ENCODE measurements at regions not wholly inside any gene's neighbourhood (a gene's known extent, or its start where the extent isn't known, plus 50 kb on each side); places are given as distances from the start of the nearest gene placed in this dataset.

DNA sequence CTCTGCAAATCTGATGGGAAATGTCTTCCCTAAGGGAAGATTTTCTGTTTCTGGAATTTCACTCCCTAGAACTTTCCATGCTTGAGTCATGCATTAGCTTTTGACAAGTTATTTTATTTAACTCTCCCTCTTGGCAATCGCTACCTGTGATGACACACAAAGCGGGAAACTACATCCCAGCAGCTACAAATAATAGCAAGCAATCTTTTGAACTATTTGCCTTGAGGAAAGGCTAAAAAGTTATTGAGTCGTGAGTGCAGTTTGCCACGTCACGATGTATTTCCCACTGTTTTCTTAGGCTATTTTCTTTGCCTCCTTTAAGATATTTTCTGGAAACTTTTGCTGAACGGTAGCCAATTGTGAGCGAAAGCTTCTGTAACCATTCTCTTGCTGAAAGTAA is 353.3 kb upstream of the HTR2A start:
- H3K27me3 ChIP-seq (ENCODE audit: control insufficient read depth in 4 of 4, insufficient read depth in 4 of 4, low read length in 3 of 4): no peaks in the 10 kb centered on the region
- no peaks in the 10 kb centered on the region for H3K36me3 ChIP-seq (ENCODE audit: control insufficient read depth in 4 of 4, insufficient read depth in 3 of 4, low read depth in 1 of 4, low read length in 3 of 4)
- 91% methylated on average over 7 of the region's 7 CpGs for WGBS
- H3K9ac ChIP-seq (ENCODE audit: low read depth in 1 of 2, low read length in 2 of 2): no peak overlapping the region
- no peak for TF ChIP-seq SP1 (IDR thresholded peaks at IDR 0.05)
- TF ChIP-seq EGR1 (IDR thresholded peaks at IDR 0.05; ENCODE audit: low read depth in 2 of 2): no peak
- TF ChIP-seq, protein P1, sequence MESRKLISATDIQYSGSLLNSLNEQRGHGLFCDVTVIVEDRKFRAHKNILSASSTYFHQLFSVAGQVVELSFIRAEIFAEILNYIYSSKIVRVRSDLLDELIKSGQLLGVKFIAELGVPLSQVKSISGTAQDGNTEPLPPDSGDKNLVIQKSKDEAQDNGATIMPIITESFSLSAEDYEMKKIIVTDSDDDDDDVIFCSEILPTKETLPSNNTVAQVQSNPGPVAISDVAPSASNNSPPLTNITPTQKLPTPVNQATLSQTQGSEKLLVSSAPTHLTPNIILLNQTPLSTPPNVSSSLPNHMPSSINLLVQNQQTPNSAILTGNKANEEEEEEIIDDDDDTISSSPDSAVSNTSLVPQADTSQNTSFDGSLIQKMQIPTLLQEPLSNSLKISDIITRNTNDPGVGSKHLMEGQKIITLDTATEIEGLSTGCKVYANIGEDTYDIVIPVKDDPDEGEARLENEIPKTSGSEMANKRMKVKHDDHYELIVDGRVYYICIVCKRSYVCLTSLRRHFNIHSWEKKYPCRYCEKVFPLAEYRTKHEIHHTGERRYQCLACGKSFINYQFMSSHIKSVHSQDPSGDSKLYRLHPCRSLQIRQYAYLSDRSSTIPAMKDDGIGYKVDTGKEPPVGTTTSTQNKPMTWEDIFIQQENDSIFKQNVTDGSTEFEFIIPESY (IDR thresholded peaks at IDR 0.05): no peak
- TF ChIP-seq, protein P2, sequence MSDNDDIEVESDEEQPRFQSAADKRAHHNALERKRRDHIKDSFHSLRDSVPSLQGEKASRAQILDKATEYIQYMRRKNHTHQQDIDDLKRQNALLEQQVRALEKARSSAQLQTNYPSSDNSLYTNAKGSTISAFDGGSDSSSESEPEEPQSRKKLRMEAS (IDR thresholded peaks at IDR 0.05): no peak
- TF ChIP-seq, protein P3, sequence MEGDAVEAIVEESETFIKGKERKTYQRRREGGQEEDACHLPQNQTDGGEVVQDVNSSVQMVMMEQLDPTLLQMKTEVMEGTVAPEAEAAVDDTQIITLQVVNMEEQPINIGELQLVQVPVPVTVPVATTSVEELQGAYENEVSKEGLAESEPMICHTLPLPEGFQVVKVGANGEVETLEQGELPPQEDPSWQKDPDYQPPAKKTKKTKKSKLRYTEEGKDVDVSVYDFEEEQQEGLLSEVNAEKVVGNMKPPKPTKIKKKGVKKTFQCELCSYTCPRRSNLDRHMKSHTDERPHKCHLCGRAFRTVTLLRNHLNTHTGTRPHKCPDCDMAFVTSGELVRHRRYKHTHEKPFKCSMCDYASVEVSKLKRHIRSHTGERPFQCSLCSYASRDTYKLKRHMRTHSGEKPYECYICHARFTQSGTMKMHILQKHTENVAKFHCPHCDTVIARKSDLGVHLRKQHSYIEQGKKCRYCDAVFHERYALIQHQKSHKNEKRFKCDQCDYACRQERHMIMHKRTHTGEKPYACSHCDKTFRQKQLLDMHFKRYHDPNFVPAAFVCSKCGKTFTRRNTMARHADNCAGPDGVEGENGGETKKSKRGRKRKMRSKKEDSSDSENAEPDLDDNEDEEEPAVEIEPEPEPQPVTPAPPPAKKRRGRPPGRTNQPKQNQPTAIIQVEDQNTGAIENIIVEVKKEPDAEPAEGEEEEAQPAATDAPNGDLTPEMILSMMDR (IDR thresholded peaks at IDR 0.05; ENCODE audit: low read depth, low read length, missing input control): no peak
- no peak for TF ChIP-seq GABPA (IDR thresholded peaks at IDR 0.05 in 1 of 2, conservative IDR thresholded peaks at IDR 0.05 in 1 of 2)
- no peak overlapping the region for H3K4me3 ChIP-seq (ENCODE audit: low read depth in 1 of 3, low read length in 3 of 3)
- no peak overlapping the region for H3K27ac ChIP-seq (ENCODE audit: low read depth in 1 of 2, low read length in 2 of 2)
- no peaks in the 10 kb centered on the region for H3K4me1 ChIP-seq (ENCODE audit: control insufficient read depth in 4 of 4, insufficient read depth in 4 of 4, low read length in 3 of 4)
- no peak for DNase-seq (ENCODE audit: low spot score)
- no peaks in the 10 kb centered on the region for H3K9me3 ChIP-seq (ENCODE audit: control insufficient read depth in 4 of 4, low read length in 3 of 4)

DNA sequence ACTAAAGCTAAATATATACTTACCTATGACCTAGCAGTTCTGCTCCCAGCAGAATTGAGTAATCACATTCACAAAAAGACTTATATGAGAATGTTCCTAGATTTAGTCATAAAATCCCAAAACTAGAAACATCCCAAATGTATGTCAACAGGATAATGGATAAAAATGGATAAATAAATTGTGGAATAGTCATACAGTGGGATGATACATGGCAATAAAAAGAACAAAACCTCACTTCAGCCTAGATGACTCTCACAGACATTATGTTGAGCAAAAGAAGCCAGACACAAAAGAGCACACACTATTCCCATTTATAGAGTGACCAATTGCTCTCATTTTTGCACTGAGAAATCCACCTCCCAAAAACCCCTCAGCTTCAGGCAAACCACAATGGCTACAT is 352.4 kb upstream of the HTR2A start:
- Histone ChIP-seq H3K27ac (ENCODE audit: low read depth in 1 of 2, low read length in 2 of 2) (no peak overlapping the region), H3K4me1 (ENCODE audit: control insufficient read depth in 4 of 4, insufficient read depth in 4 of 4, low read length in 3 of 4) (no peaks in the 10 kb centered on the region), H3K9me3 (ENCODE audit: control insufficient read depth in 4 of 4, low read length in 3 of 4) (no peaks in the 10 kb centered on the region), H3K4me3 (ENCODE audit: low read depth in 1 of 3, low read length in 3 of 3) (no peak overlapping the region), H3K27me3 (ENCODE audit: control insufficient read depth in 4 of 4, insufficient read depth in 4 of 4, low read length in 3 of 4) (no peaks in the 10 kb centered on the region), H3K36me3 (ENCODE audit: control insufficient read depth in 4 of 4, insufficient read depth in 3 of 4, low read depth in 1 of 4, low read length in 3 of 4) (no peaks in the 10 kb centered on the region), H3K9ac (ENCODE audit: low read depth in 1 of 2, low read length in 2 of 2) (no peak overlapping the region)
- no peak for DNase-seq (ENCODE audit: low spot score)
- no peak for TF ChIP-seq FOXA1 (IDR thresholded peaks at IDR 0.05)
- TF ChIP-seq RAD21 (IDR thresholded peaks at IDR 0.05): no peak
- no peak for TF ChIP-seq YY1 (IDR thresholded peaks at IDR 0.05)
- TF ChIP-seq, protein P3 (IDR thresholded peaks at IDR 0.05; ENCODE audit: low read depth, low read length, missing input control): no peak
- TF ChIP-seq, protein P4, sequence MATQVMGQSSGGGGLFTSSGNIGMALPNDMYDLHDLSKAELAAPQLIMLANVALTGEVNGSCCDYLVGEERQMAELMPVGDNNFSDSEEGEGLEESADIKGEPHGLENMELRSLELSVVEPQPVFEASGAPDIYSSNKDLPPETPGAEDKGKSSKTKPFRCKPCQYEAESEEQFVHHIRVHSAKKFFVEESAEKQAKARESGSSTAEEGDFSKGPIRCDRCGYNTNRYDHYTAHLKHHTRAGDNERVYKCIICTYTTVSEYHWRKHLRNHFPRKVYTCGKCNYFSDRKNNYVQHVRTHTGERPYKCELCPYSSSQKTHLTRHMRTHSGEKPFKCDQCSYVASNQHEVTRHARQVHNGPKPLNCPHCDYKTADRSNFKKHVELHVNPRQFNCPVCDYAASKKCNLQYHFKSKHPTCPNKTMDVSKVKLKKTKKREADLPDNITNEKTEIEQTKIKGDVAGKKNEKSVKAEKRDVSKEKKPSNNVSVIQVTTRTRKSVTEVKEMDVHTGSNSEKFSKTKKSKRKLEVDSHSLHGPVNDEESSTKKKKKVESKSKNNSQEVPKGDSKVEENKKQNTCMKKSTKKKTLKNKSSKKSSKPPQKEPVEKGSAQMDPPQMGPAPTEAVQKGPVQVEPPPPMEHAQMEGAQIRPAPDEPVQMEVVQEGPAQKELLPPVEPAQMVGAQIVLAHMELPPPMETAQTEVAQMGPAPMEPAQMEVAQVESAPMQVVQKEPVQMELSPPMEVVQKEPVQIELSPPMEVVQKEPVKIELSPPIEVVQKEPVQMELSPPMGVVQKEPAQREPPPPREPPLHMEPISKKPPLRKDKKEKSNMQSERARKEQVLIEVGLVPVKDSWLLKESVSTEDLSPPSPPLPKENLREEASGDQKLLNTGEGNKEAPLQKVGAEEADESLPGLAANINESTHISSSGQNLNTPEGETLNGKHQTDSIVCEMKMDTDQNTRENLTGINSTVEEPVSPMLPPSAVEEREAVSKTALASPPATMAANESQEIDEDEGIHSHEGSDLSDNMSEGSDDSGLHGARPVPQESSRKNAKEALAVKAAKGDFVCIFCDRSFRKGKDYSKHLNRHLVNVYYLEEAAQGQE (IDR thresholded peaks at IDR 0.05): no peak
- no peak for TF ChIP-seq TAF1 (conservative IDR thresholded peaks at IDR 0.05)
- no peak for TF ChIP-seq EGR1 (IDR thresholded peaks at IDR 0.05; ENCODE audit: low read depth in 2 of 2)
- no peak for TF ChIP-seq NR2F2 (IDR thresholded peaks at IDR 0.05)
- TF ChIP-seq, protein P2 (IDR thresholded peaks at IDR 0.05): no peak
- no peak for TF ChIP-seq HNF4A (conservative IDR thresholded peaks at IDR 0.05)
- no peak for TF ChIP-seq RXRA (IDR thresholded peaks at IDR 0.05)
